Stimulated activated CD8-positive, alpha-beta memory T cell treated with anti-CD3 and anti-CD28 coated beads, Interleukin-15, amount 100 ng/mL, for 48 hours (primary cell): ENCODE measurements at regions not wholly inside any gene's neighbourhood (a gene's known extent, or its start where the extent isn't known, plus 50 kb on each side); places are given as distances from the start of the nearest gene placed in this dataset.
"Not testable (repeated sequence)": the region's sequence is repeated elsewhere in the genome, so short reads cannot be mapped to it uniquely, and the experiment has no call there.

Experiments
- DNase-seq, 2 donors: peaks; one replicate each; pipeline ENCODE4 v3.0.0-alpha.2; 2020; ENCODE audit warnings: low read depth in 2 of 2

GRCh38 chr15:38614621-38615020, 50.0 kb upstream of the RASGRP1 start:
- DNase-seq: no peak

- DNase-seq: no peak
Measured at GRCh38 chr15:38617831-38618230, 53.2 kb upstream of the RASGRP1 start.

GRCh38 chr15:38618242-38618955, 53.8 kb upstream of the RASGRP1 start:
- no peak for DNase-seq

- DNase-seq: no peak
Measured at GRCh38 chr15:38620098-38620497, 55.5 kb upstream of the RASGRP1 start.

- DNase-seq: no peak
Measured at GRCh38 chr15:38620851-38621594, 56.4 kb upstream of the RASGRP1 start.

GRCh38 chr15:38622304-38622703, 57.7 kb upstream of the RASGRP1 start:
- no peak for DNase-seq

- DNase-seq: no peak
Measured at GRCh38 chr15:38622908-38623307, 58.3 kb upstream of the RASGRP1 start.

- no peak for DNase-seq
Measured at GRCh38 chr15:38623744-38624143, 59.1 kb upstream of the RASGRP1 start.

GRCh38 chr15:38624244-38625205, 59.9 kb upstream of the RASGRP1 start:
- DNase-seq: no peak

- DNase-seq: no peak
Measured at GRCh38 chr15:38625886-38626285, 61.3 kb upstream of the RASGRP1 start.

- DNase-seq: no peak
Measured at GRCh38 chr15:38626443-38627050, 61.9 kb upstream of the RASGRP1 start.

GRCh38 chr15:38627689-38628277, 63.2 kb upstream of the RASGRP1 start:
- DNase-seq: no peak

GRCh38 chr15:38631119-38632075, 66.8 kb upstream of the RASGRP1 start:
- DNase-seq: no peak

GRCh38 chr15:38635170-38635569, 70.6 kb upstream of the RASGRP1 start:
- DNase-seq: no peak

- DNase-seq: no peak
Measured at GRCh38 chr15:38636597-38636996, 72.0 kb upstream of the RASGRP1 start.

GRCh38 chr15:38638126-38638525, 73.5 kb upstream of the RASGRP1 start:
- DNase-seq: no peak

- DNase-seq: no peak
Measured at GRCh38 chr15:38638811-38639210, 74.2 kb upstream of the RASGRP1 start.

GRCh38 chr15:38642689-38643270, 78.2 kb upstream of the RASGRP1 start:
- no peak for DNase-seq

- not testable (repeated sequence) for DNase-seq
Measured at GRCh38 chr15:38644353-38644752, 79.7 kb upstream of the RASGRP1 start.

GRCh38 chr15:38646716-38647115, 82.1 kb upstream of the RASGRP1 start:
- DNase-seq: no peak
